A673 (cell line): ENCODE measurements at regions not wholly inside any gene's neighbourhood (a gene's known extent, or its start where the extent isn't known, plus 50 kb on each side); places are given as distances from the start of the nearest gene placed in this dataset.

Experiments
- BruUV-seq: library from RNA; stranded (reverse); fragments of 400-500 nt; replicated peaks from 2 replicates; lab custom pipeline; 2021; lab: Mats Ljungman, UMichigan
- CTCF ChIA-PET: fragments of 300-600 bp; sonication (Branson Sonifier 250); formaldehyde crosslinking; loops from one replicate; lab custom pipeline; 2022; ENCODE audit warnings: antibody characterized with exemption; lab: Charles Lee
- POLR2A ChIA-PET: fragments of 300-600 bp; sonication (Branson Sonifier 250); formaldehyde crosslinking; loops from one replicate; lab custom pipeline; 2022; ENCODE audit warnings: antibody characterized with exemption; ENCODE audit not compliant: low non-redundant PET; lab: Charles Lee
- DNase-seq: peaks from one replicate; pipeline ENCODE4 v3.0.0-alpha.2; 2015; ENCODE audit warnings: low spot score
- H3K27ac ChIP-seq: fragments of 200-600 bp; sonication (generic); 2 replicates; pipeline ENCODE4 v1.5.1; 2016; ENCODE audit warnings: mixed run types, low read depth, mild to moderate bottlenecking, mixed read lengths, antibody characterized with exemption, low read length; ENCODE audit not compliant: poor library complexity, severe bottlenecking
- H3K27me3 ChIP-seq: fragments of 200-600 bp; sonication (generic); replicated peaks from 2 replicates; pipeline ENCODE4 v1.6.1; 2017; ENCODE audit warnings: mixed run types, low read depth, mild to moderate bottlenecking, mixed read lengths, antibody characterized with exemption, low read length; ENCODE audit not compliant: insufficient read depth, poor library complexity
- H3K36me3 ChIP-seq: fragments of 200-600 bp; sonication (generic); 2 replicates; pipeline ENCODE4 v1.6.1; 2016; ENCODE audit warnings: mixed run types, mild to moderate bottlenecking, mixed read lengths, antibody characterized with exemption, low read length; ENCODE audit not compliant: insufficient read depth, poor library complexity, severe bottlenecking
- H3K4me1 ChIP-seq: fragments of 200-600 bp; sonication (generic); 2 replicates; pipeline ENCODE4 v1.6.1; 2017; ENCODE audit warnings: mixed run types, mild to moderate bottlenecking, mixed read lengths, antibody characterized with exemption, low read length; ENCODE audit not compliant: insufficient read depth, poor library complexity, severe bottlenecking
- H3K4me3 ChIP-seq: fragments of 200-600 bp; sonication (generic); 2 replicates; pipeline ENCODE4 v1.5.1; 2016; ENCODE audit warnings: low read depth, mixed run types, mild to moderate bottlenecking, mixed read lengths, low read length; ENCODE audit not compliant: poor library complexity, severe bottlenecking
- H3K9me3 ChIP-seq: fragments of 200-600 bp; sonication (generic); 2 replicates; pipeline ENCODE4 v1.6.1; 2016; ENCODE audit warnings: mixed run types, low read depth, mild to moderate bottlenecking, mixed read lengths, antibody characterized with exemption, low read length; ENCODE audit not compliant: poor library complexity, severe bottlenecking
- CTCF ChIP-seq: fragments of 300-800, 200-600 bp; sonication (generic); conservative IDR thresholded peaks from 2 replicates; pipeline ENCODE4 v1.5.1; 2017; ENCODE audit warnings: low read depth, mild to moderate bottlenecking, antibody characterized with exemption, low read length, moderate library complexity, mixed read lengths
- EZH2 ChIP-seq: fragments of 200-600 bp; sonication (generic); IDR thresholded peaks from 2 replicates; pipeline ENCODE4 v1.6.1; 2017; ENCODE audit warnings: borderline replicate concordance, low read depth, mild to moderate bottlenecking, mixed read lengths, antibody characterized with exemption, low read length; ENCODE audit not compliant: poor library complexity, severe bottlenecking
- intact Hi-C: fragments of 100-400 bp; cut with micrococcal nuclease; formaldehyde crosslinking; loops from one replicate; pipeline ENCODE4 v1.10.0; 2022; ENCODE audit not compliant: unreplicated experiment

DNA sequence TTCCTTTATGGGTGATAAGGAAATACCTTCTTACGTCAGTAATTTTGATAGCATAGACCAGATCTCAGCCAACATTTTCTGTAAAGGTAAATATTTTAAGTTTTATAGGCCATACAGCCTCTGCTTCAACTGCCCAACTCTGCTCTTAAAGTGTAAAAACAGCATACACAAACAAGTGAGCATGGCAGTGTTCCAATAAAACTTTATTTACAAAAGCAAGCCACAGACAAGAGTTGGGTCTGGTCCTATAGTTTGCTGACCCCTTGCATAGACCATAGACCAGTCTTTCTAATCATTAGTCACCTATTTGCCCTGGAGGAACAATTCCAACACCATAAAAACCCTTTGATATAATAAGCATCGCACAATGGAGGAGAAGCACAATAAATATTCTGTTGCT is 398.8 kb downstream of the SFMBT2 start:
- Histone ChIP-seq H3K4me1 (no peaks in the 10 kb centered on the region), H3K27me3 (peaks cover 76% of the 10 kb centered on the region), H3K27ac (no peak overlapping the region), H3K4me3 (no peak overlapping the region), H3K9me3 (no peaks in the 10 kb centered on the region), H3K36me3 (no peaks in the 10 kb centered on the region)
- BruUV-seq: no TSS peak
- DNase-seq: no peak
- POLR2A ChIA-PET: no interaction called here
- TF ChIP-seq CTCF: no peak
- TF ChIP-seq EZH2: no peak
- intact Hi-C loops: no loop called here
- CTCF ChIA-PET: no interaction called here

DNA sequence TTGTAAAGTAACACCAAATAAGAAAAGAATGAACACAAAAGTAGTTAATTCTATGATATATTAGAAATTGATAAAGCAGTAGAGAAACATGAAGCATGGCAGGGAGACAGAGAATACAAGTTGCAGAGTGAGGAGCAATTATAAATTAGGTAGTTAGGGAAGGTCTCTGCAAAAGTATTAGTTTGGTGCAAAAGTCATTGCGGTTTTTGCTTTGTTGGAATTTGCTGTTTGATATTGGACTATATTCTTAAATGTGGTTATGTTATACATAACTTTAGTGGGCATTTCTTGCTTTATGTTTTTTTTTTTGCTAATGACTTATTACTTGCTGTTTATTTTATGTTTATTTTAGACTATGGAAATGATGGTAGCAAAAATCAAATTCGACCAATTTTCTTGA is 402.2 kb downstream of the SFMBT2 start:
- Histone ChIP-seq H3K27me3 (peaks cover 76% of the 10 kb centered on the region), H3K27ac (no peak overlapping the region), H3K36me3 (no peaks in the 10 kb centered on the region), H3K4me1 (no peaks in the 10 kb centered on the region), H3K4me3 (no peak overlapping the region), H3K9me3 (no peaks in the 10 kb centered on the region)
- CTCF ChIA-PET: no interaction called here
- BruUV-seq: no TSS peak
- TF ChIP-seq EZH2 (no peak), CTCF (no peak)
- POLR2A ChIA-PET: no interaction called here
- no peak for DNase-seq
- intact Hi-C loops: no loop called here

GRCh38 chr10:7007600-7008190 is 403.1 kb downstream of the SFMBT2 start:
- Histone ChIP-seq H3K4me3 (no peak overlapping the region), H3K4me1 (no peaks in the 10 kb centered on the region), H3K27me3 (peaks cover 76% of the 10 kb centered on the region), H3K9me3 (no peaks in the 10 kb centered on the region), H3K27ac (no peak overlapping the region), H3K36me3 (no peaks in the 10 kb centered on the region)
- CTCF ChIA-PET: no interaction called here
- TF ChIP-seq EZH2 (no peak), CTCF (no peak)
- intact Hi-C loops: no loop called here
- BruUV-seq: no TSS peak
- DNase-seq: no peak
- POLR2A ChIA-PET: no interaction called here
